Activated B cell treated with CpG ODN at 0.5 μM for 24 hours (primary cell): ENCODE measurements at regions not wholly inside any gene's neighbourhood (a gene's known extent, or its start where the extent isn't known, plus 50 kb on each side); places are given as distances from the start of the nearest gene placed in this dataset.

Experiments used
- ATAC-seq: fragments of 200-7000 bp; cut with Tn5 transposase; one replicate; pipeline ENCODE4 v1.10.0; 2021; ENCODE audit warnings: low read depth, mild to moderate bottlenecking, moderate library complexity
- CTCF ChIA-PET: fragments of 350-600 bp; sonication (Branson Sonifier 250); formaldehyde crosslinking; loops from one replicate; lab custom pipeline; 2021; ENCODE audit warnings: antibody characterized with exemption; lab: Charles Lee
- POLR2A ChIA-PET: fragments of 350-600 bp; sonication (Branson Sonifier 250); formaldehyde crosslinking; loops from one replicate; lab custom pipeline; 2021; ENCODE audit warnings: antibody characterized with exemption; lab: Charles Lee
- DNase-seq: peaks from one replicate; pipeline ENCODE4 v3.0.0; 2022
- H3K27ac Mint-ChIP-seq: one replicate; pipeline ENCODE4 v1.8.0; 2020; ENCODE audit warnings: mixed read lengths
- H3K27me3 Mint-ChIP-seq: one replicate; pipeline ENCODE4 v1.8.0; 2021; ENCODE audit warnings: mixed read lengths
- H3K36me3 Mint-ChIP-seq: one replicate; pipeline ENCODE4 v1.8.0; 2021; ENCODE audit warnings: low read depth, mixed read lengths
- H3K4me1 Mint-ChIP-seq: one replicate; pipeline ENCODE4 v1.8.0; 2021; ENCODE audit warnings: mixed read lengths
- H3K4me3 Mint-ChIP-seq: one replicate; pipeline ENCODE4 v1.8.0; 2020; ENCODE audit warnings: mild to moderate bottlenecking, mixed read lengths
- H3K9me3 Mint-ChIP-seq: one replicate; pipeline ENCODE4 v1.8.0; 2020; ENCODE audit warnings: mixed read lengths
- CTCF ChIP-seq: fragments of 200-600 bp; IDR thresholded peaks from one replicate; pipeline ENCODE4 v1.8.0; 2022; ENCODE audit warnings: antibody characterized with exemption, mild to moderate bottlenecking
- intact Hi-C: fragments of 100-400 bp; cut with micrococcal nuclease; formaldehyde crosslinking; loops from one replicate; pipeline ENCODE4 v1.15.1; 2024

- H3K27me3 Mint-ChIP-seq: peaks cover 63% of the 10 kb centered on the region
- intact Hi-C loops: loop anchor here (5.0 kb wide), 1 partner anchor 127 kb away; the partner anchor contains the start of gene DPYD
- H3K36me3 Mint-ChIP-seq: no peaks in the 10 kb centered on the region
- peaks cover 29% of the 10 kb centered on the region for H3K4me1 Mint-ChIP-seq
- POLR2A ChIA-PET: no interaction called here
- ATAC-seq (no peak), DNase-seq (no peak)
- no peaks in the 10 kb centered on the region for H3K9me3 Mint-ChIP-seq
- no peak overlapping the region for H3K27ac Mint-ChIP-seq
- no peak overlapping the region for H3K4me3 Mint-ChIP-seq
- CTCF ChIA-PET: interaction anchor here (0.8 kb wide), 1 partner anchor 911 kb away, joined by 3 read pairs; no protein-coding TSS in a partner anchor
- no peak for TF ChIP-seq CTCF
These were observed 128.7 kb upstream of the DPYD start for GRCh38 chr1:98049370-98050135.

- no peak overlapping the region for H3K27ac Mint-ChIP-seq
- peaks cover 66% of the 10 kb centered on the region for H3K27me3 Mint-ChIP-seq
- TF ChIP-seq CTCF: no peak
- no peaks in the 10 kb centered on the region for H3K9me3 Mint-ChIP-seq
- ChIA-PET POLR2A (no interaction called here), CTCF (interaction anchor here (0.8 kb wide), 1 partner anchor 910 kb away, joined by 3 read pairs; no protein-coding TSS in a partner anchor)
- H3K4me3 Mint-ChIP-seq: no peak overlapping the region
- intact Hi-C loops: no loop called here
- no peak for DNase-seq
- no peak for ATAC-seq
- peaks cover 29% of the 10 kb centered on the region for H3K4me1 Mint-ChIP-seq
- H3K36me3 Mint-ChIP-seq: no peaks in the 10 kb centered on the region
These were observed 128.0 kb upstream of the DPYD start for GRCh38 chr1:98048751-98049325.

GRCh38 chr1:98048244-98048643 is 127.4 kb upstream of the DPYD start:
- H3K27ac Mint-ChIP-seq: no peak overlapping the region
- H3K27me3 Mint-ChIP-seq: peaks cover 66% of the 10 kb centered on the region
- no peak overlapping the region for H3K4me3 Mint-ChIP-seq
- peaks cover 23% of the 10 kb centered on the region for H3K4me1 Mint-ChIP-seq
- no peaks in the 10 kb centered on the region for H3K36me3 Mint-ChIP-seq
- intact Hi-C loops: no loop called here
- peak; percentile 22 for DNase-seq
- TF ChIP-seq CTCF: no peak
- peak; percentile 37 for ATAC-seq
- POLR2A ChIA-PET: no interaction called here
- H3K9me3 Mint-ChIP-seq: no peaks in the 10 kb centered on the region
- CTCF ChIA-PET: no interaction called here

GRCh38 chr1:98047171-98047570 is 126.3 kb upstream of the DPYD start:
- Mint-ChIP-seq H3K4me3 (no peak overlapping the region), H3K27ac (no peak overlapping the region), H3K36me3 (no peaks in the 10 kb centered on the region), H3K4me1 (peaks cover 19% of the 10 kb centered on the region), H3K27me3 (peaks cover 63% of the 10 kb centered on the region), H3K9me3 (no peaks in the 10 kb centered on the region)
- DNase-seq (no peak), ATAC-seq (no peak)
- no peak for TF ChIP-seq CTCF
- intact Hi-C loops: no loop called here
- ChIA-PET POLR2A (no interaction called here), CTCF (interaction anchor here (1.7 kb wide), 1 partner anchor 1082 kb away, joined by 5 read pairs; no protein-coding TSS in a partner anchor)
